ENCODE measurements at regions not wholly inside any gene's neighbourhood (a gene's known extent, or its start where the extent isn't known, plus 50 kb on each side); places are given as distances from the start of the nearest gene placed in this dataset.

DNA sequence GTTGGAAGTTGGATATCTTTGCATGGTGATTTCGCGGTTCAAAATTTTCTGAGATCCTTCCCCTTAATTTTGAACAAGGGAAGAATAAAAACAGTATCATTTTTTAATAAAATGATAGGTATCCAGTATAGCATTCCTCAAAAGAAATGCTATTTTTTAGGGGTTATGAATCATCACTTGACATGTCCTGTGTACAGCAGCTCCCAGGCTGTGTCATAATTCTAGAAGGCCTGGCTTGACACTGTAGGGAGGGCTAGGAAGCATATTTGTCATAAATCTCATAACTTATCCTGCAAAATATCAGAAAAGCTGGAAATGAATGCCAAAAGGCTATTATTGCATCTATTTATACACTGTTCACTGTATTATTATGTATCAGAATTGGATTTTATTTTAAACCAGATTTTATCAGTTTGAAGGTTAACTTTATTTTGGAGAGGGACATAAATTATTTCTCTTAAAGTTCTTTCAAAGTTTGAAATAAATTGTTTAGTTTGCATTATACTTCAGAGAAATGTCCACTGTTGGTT is 539.1 kb upstream of the ROBO2 start:
- TF ChIP-seq, protein P1, sequence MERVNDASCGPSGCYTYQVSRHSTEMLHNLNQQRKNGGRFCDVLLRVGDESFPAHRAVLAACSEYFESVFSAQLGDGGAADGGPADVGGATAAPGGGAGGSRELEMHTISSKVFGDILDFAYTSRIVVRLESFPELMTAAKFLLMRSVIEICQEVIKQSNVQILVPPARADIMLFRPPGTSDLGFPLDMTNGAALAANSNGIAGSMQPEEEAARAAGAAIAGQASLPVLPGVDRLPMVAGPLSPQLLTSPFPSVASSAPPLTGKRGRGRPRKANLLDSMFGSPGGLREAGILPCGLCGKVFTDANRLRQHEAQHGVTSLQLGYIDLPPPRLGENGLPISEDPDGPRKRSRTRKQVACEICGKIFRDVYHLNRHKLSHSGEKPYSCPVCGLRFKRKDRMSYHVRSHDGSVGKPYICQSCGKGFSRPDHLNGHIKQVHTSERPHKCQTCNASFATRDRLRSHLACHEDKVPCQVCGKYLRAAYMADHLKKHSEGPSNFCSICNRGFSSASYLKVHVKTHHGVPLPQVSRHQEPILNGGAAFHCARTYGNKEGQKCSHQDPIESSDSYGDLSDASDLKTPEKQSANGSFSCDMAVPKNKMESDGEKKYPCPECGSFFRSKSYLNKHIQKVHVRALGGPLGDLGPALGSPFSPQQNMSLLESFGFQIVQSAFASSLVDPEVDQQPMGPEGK (CRISPR knock-in tag; IDR thresholded peaks at IDR 0.05; ENCODE audit: borderline replicate concordance), result no peak
- TF ChIP-seq ISL1 (CRISPR knock-in tag; IDR thresholded peaks at IDR 0.05) (peak; percentile 93), GLIS3 (CRISPR knock-in tag; IDR thresholded peaks at IDR 0.05) (no peak)
- peak; percentile 90 for ATAC-seq

DNA sequence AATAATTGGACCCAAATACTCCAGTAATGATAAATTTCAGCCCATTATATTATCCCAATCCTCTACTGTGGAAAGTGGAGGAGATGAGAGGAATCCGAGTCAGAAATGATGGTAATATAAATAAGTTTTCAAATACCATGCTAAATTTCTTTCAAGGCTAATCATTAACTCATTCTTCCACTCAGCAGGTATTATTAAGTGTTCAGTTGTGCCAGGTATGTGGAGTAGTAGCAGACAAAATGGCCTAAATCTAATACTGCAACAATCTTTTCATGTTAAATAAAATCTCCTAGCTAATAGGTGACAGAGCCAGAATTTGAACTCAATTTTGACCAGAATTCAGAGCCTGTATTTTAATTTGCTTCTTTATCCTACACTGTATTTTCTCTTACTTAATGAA is 538.6 kb upstream of the ROBO2 start:
- TF ChIP-seq, protein P2, sequence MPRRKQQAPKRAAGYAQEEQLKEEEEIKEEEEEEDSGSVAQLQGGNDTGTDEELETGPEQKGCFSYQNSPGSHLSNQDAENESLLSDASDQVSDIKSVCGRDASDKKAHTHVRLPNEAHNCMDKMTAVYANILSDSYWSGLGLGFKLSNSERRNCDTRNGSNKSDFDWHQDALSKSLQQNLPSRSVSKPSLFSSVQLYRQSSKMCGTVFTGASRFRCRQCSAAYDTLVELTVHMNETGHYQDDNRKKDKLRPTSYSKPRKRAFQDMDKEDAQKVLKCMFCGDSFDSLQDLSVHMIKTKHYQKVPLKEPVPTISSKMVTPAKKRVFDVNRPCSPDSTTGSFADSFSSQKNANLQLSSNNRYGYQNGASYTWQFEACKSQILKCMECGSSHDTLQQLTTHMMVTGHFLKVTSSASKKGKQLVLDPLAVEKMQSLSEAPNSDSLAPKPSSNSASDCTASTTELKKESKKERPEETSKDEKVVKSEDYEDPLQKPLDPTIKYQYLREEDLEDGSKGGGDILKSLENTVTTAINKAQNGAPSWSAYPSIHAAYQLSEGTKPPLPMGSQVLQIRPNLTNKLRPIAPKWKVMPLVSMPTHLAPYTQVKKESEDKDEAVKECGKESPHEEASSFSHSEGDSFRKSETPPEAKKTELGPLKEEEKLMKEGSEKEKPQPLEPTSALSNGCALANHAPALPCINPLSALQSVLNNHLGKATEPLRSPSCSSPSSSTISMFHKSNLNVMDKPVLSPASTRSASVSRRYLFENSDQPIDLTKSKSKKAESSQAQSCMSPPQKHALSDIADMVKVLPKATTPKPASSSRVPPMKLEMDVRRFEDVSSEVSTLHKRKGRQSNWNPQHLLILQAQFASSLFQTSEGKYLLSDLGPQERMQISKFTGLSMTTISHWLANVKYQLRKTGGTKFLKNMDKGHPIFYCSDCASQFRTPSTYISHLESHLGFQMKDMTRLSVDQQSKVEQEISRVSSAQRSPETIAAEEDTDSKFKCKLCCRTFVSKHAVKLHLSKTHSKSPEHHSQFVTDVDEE (CRISPR knock-in tag; IDR thresholded peaks at IDR 0.05), result no peak
- TF ChIP-seq ESRRG (CRISPR knock-in tag; IDR thresholded peaks at IDR 0.05) (no peak), OSR1 (CRISPR knock-in tag; IDR thresholded peaks at IDR 0.05) (no peak), ZFP30 (CRISPR knock-in tag; IDR thresholded peaks at IDR 0.05) (no peak), ZNF8 (CRISPR knock-in tag; IDR thresholded peaks at IDR 0.05) (no peak), RARB (CRISPR knock-in tag; IDR thresholded peaks at IDR 0.05) (no peak), CSDC2 (CRISPR knock-in tag; IDR thresholded peaks at IDR 0.05) (no peak), PPARA (CRISPR knock-in tag; IDR thresholded peaks at IDR 0.05; ENCODE audit: borderline replicate concordance) (no peak), ARNTL (CRISPR knock-in tag; IDR thresholded peaks at IDR 0.05; ENCODE audit: borderline replicate concordance, low read depth) (no peak), ZNF70 (CRISPR knock-in tag; IDR thresholded peaks at IDR 0.05) (no peak), ISL1 (CRISPR knock-in tag; IDR thresholded peaks at IDR 0.05) (no peak), SNAI2 (CRISPR knock-in tag; IDR thresholded peaks at IDR 0.05) (no peak), TCF4 (CRISPR knock-in tag; IDR thresholded peaks at IDR 0.05; ENCODE audit: borderline replicate concordance) (no peak), ZFP3 (CRISPR knock-in tag; IDR thresholded peaks at IDR 0.05) (no peak)
- TF ChIP-seq, protein P1 (CRISPR knock-in tag; IDR thresholded peaks at IDR 0.05; ENCODE audit: borderline replicate concordance), result no peak
- TF ChIP-seq, protein P3, sequence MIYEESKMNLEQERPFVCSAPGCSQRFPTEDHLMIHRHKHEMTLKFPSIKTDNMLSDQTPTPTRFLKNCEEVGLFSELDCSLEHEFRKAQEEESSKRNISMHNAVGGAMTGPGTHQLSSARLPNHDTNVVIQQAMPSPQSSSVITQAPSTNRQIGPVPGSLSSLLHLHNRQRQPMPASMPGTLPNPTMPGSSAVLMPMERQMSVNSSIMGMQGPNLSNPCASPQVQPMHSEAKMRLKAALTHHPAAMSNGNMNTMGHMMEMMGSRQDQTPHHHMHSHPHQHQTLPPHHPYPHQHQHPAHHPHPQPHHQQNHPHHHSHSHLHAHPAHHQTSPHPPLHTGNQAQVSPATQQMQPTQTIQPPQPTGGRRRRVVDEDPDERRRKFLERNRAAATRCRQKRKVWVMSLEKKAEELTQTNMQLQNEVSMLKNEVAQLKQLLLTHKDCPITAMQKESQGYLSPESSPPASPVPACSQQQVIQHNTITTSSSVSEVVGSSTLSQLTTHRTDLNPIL (CRISPR knock-in tag; IDR thresholded peaks at IDR 0.05; ENCODE audit: low read depth), result no peak
- TF ChIP-seq, protein P4, sequence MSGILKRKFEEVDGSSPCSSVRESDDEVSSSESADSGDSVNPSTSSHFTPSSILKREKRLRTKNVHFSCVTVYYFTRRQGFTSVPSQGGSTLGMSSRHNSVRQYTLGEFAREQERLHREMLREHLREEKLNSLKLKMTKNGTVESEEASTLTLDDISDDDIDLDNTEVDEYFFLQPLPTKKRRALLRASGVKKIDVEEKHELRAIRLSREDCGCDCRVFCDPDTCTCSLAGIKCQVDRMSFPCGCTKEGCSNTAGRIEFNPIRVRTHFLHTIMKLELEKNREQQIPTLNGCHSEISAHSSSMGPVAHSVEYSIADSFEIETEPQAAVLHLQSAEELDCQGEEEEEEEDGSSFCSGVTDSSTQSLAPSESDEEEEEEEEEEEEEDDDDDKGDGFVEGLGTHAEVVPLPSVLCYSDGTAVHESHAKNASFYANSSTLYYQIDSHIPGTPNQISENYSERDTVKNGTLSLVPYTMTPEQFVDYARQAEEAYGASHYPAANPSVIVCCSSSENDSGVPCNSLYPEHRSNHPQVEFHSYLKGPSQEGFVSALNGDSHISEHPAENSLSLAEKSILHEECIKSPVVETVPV (CRISPR knock-in tag; IDR thresholded peaks at IDR 0.05), result no peak
- ATAC-seq, result no peak; the same call in 1 of the 3 replicates

DNA sequence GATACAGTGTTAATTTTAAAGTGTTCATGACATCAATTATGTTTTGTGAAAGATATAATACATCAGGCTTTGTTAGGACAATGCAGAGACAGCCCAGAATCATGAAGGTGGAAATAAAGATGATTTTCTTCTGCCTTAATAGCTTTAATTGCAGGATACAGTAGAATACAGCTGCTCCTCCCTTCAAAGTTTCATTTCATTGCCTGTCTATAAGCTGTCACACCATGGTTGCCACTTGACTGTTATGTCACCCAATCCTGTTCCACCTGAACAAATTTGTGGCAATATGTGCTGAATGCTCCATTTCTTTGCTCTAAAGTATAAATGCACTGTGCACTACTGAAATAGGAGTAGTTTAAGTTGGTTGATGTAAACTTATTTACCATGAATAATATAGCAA is 537.8 kb upstream of the ROBO2 start:
- ATAC-seq, result no peak
- TF ChIP-seq RARB (CRISPR knock-in tag; IDR thresholded peaks at IDR 0.05), result no peak
- TF ChIP-seq, protein P4 (CRISPR knock-in tag; IDR thresholded peaks at IDR 0.05), result no peak
- TF ChIP-seq, protein P2 (CRISPR knock-in tag; IDR thresholded peaks at IDR 0.05), result no peak
- no peak for TF ChIP-seq CSDC2 (CRISPR knock-in tag; IDR thresholded peaks at IDR 0.05)
- no peak for TF ChIP-seq TOX (CRISPR knock-in tag; IDR thresholded peaks at IDR 0.05; ENCODE audit: borderline replicate concordance)
- TF ChIP-seq OSR1 (CRISPR knock-in tag; IDR thresholded peaks at IDR 0.05), result no peak
- TF ChIP-seq, protein P1 (CRISPR knock-in tag; IDR thresholded peaks at IDR 0.05; ENCODE audit: borderline replicate concordance), result no peak
- no peak for TF ChIP-seq SNAI2 (CRISPR knock-in tag; IDR thresholded peaks at IDR 0.05)
- no peak for TF ChIP-seq ZFP3 (CRISPR knock-in tag; IDR thresholded peaks at IDR 0.05)
- TF ChIP-seq BACH2 (CRISPR knock-in tag; IDR thresholded peaks at IDR 0.05; ENCODE audit: borderline replicate concordance), result no peak
- TF ChIP-seq ARNTL (CRISPR knock-in tag; IDR thresholded peaks at IDR 0.05; ENCODE audit: borderline replicate concordance, low read depth), result no peak
- TF ChIP-seq ZC3H10 (CRISPR knock-in tag; IDR thresholded peaks at IDR 0.05), result no peak
- no peak for TF ChIP-seq ESRRG (CRISPR knock-in tag; IDR thresholded peaks at IDR 0.05)
- TF ChIP-seq PPARA (CRISPR knock-in tag; IDR thresholded peaks at IDR 0.05; ENCODE audit: borderline replicate concordance), result no peak

All from SK-N-SH treated with all-trans-retinoic acid at 6 μM for 48 hours (cell line).